Panc1 (cell line): ENCODE measurements at regions not wholly inside any gene's neighbourhood (a gene's known extent, or its start where the extent isn't known, plus 50 kb on each side); places are given as distances from the start of the nearest gene placed in this dataset.
"Not testable (repeated sequence)": the region's sequence is repeated elsewhere in the genome, so short reads cannot be mapped to it uniquely, and the experiment has no call there.

Experiments
- ATAC-seq: fragments of 200-7000 bp; cut with Tn5 transposase; 2 replicates; pipeline ENCODE4 v1.9.1; 2020; ENCODE audit warnings: mild to moderate bottlenecking, moderate library complexity
- BruUV-seq: library from RNA; stranded (reverse); fragments of 400-500 nt; replicated peaks from 2 replicates; lab custom pipeline; 2021; lab: Mats Ljungman, UMichigan
- CTCF ChIA-PET: fragments of 300-600 bp; sonication (Branson Sonifier 250); formaldehyde crosslinking; loops from one replicate; lab custom pipeline; 2022; ENCODE audit warnings: antibody characterized with exemption; lab: Charles Lee
- POLR2A ChIA-PET: fragments of 300-600 bp; sonication (Branson Sonifier 250); formaldehyde crosslinking; loops from one replicate; lab custom pipeline; 2022; ENCODE audit warnings: antibody characterized with exemption; lab: Charles Lee
- DNase-seq: peaks from one replicate; pipeline ENCODE4 v3.0.0-alpha.2; 2010; ENCODE audit warnings: low read depth, low spot score
- H3K27ac ChIP-seq: 2 replicates; pipeline ENCODE4 v1.5.1; 2011; ENCODE audit warnings: mild to moderate bottlenecking, low read length, inconsistent platforms
- H3K27me3 ChIP-seq: fragments of 200-500 bp; sonication (Bioruptor generic); 2 replicates; pipeline ENCODE4 v1.6.0; 2014; ENCODE audit warnings: low read length, inconsistent platforms; ENCODE audit not compliant: control insufficient read depth, insufficient read depth
- H3K36me3 ChIP-seq: fragments of 200-500 bp; sonication (Bioruptor generic); 2 replicates; pipeline ENCODE4 v1.5.1; 2014; ENCODE audit warnings: inconsistent platforms, mild to moderate bottlenecking, low read length, moderate library complexity; ENCODE audit not compliant: control insufficient read depth, insufficient read depth
- H3K4me1 ChIP-seq: 2 replicates; pipeline ENCODE4 v1.5.1; 2011; ENCODE audit warnings: inconsistent platforms, mild to moderate bottlenecking, low read length, moderate library complexity; ENCODE audit not compliant: control insufficient read depth, insufficient read depth
- H3K4me3 ChIP-seq, 2 experiments: 2 replicates each; pipeline ENCODE4 v1.5.1; 2011 to 2012; ENCODE audit warnings: low read depth in 2 of 2, low read length in 2 of 2, mild to moderate bottlenecking in 2 of 2, inconsistent platforms in 1 of 2, moderate library complexity in 1 of 2
- H3K9me3 ChIP-seq: fragments of 200-500 bp; sonication (Bioruptor generic); 2 replicates; pipeline ENCODE4 v1.5.1; 2014; ENCODE audit warnings: low read depth, mild to moderate bottlenecking, inconsistent platforms, low read length, moderate library complexity; ENCODE audit not compliant: control insufficient read depth, insufficient read depth
- POLR2AphosphoS5 ChIP-seq: IDR thresholded peaks from 2 replicates; pipeline ENCODE4 v1.6.1; 2012; ENCODE audit warnings: mild to moderate bottlenecking, low read depth, low read length, moderate library complexity
- SIN3A ChIP-seq: IDR thresholded peaks from 2 replicates; pipeline ENCODE4 v1.6.1; 2012; ENCODE audit warnings: low read depth, mild to moderate bottlenecking, low read length, moderate library complexity, borderline replicate concordance; ENCODE audit not compliant: insufficient read depth
- TCF7L2 ChIP-seq: IDR thresholded peaks from 2 replicates; pipeline ENCODE4 v1.6.1; 2011; ENCODE audit warnings: mild to moderate bottlenecking, low read depth, low read length, inconsistent platforms
- in situ Hi-C: cut with HindIII; loops from 2 replicates; pipeline ENCODE4 v1.10.0; 2016; ENCODE audit warnings: low sequenced_read_pairs, low pct_unique_long_range_greater_than_20kb
- intact Hi-C: fragments of 100-400 bp; cut with micrococcal nuclease; formaldehyde crosslinking; loops from one replicate; pipeline ENCODE4 v1.10.0; 2022; ENCODE audit not compliant: unreplicated experiment
- TF ChIP-seq, protein P1 (sequence below), 2 experiments: IDR thresholded peaks; 2 replicates each; pipeline ENCODE4 v1.6.1; 2011 to 2012; ENCODE audit warnings: low read depth in 2 of 2, control low read depth in 1 of 2, low read length in 1 of 2, mild to moderate bottlenecking in 1 of 2, moderate library complexity in 1 of 2; ENCODE audit not compliant: insufficient read depth in 1 of 2
- TF ChIP-seq, protein P2 (sequence below): fragments of 450-650 bp; IDR thresholded peaks from 2 replicates; pipeline ENCODE4 v1.5.1; 2017; ENCODE audit warnings: mild to moderate bottlenecking

DNA sequence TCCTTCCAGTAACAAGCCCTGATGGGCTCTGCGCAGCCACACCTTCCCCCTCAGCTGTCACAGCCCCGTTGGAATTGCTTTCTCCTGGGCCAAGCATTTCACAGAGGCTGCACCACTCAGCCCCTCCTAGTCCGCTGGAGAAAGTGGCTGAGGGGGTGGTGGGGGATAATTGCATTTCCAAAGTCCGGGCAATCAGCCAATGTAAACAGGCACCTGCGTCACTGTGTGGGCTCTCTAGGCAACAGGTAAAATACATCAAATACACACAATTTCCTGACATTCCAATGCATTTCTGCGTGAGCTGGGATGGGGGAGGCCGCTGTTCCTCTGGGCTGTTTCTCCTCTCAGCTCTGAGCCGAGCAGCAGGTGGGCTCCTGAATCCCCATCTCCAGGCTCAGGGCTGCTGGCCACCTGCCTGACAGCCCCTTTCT is 281.1 kb downstream of the ADGRD1 start:
- ATAC-seq, POLR2A ChIA-PET: not testable (repeated sequence)

DNA sequence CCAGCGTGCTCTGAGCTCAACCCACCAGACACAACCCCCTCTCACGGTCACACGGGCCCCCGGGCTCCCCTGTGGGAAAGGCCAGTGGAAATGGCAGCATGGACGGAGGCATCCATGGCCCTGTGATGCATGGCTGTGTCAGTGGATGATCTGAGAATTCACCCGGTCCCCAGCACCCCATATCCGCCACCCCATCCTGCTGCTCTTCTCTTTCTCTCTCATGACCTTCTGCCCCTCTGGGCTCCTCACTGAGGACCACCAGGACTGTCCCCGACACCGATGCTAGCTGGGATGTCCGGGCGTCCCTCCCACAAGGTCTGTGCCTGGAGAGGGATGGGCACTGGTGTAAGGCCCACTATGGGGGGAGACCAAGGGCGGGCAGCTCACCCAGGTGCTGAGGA is 282.2 kb downstream of the ADGRD1 start:
- Histone ChIP-seq H3K27ac (no peak overlapping the region), H3K4me3 (no peak overlapping the region), H3K27me3 (no peaks in the 10 kb centered on the region), H3K36me3 (no peaks in the 10 kb centered on the region), H3K9me3 (no peaks in the 10 kb centered on the region), H3K4me1 (no peaks in the 10 kb centered on the region)
- DNase-seq (no peak), ATAC-seq (no peak)
- CTCF ChIA-PET: no interaction called here
- in situ Hi-C loops (no loop called here), intact Hi-C loops (no loop called here)
- no TSS peak for BruUV-seq
- POLR2A ChIA-PET: no interaction called here
- TF ChIP-seq, protein P1, sequence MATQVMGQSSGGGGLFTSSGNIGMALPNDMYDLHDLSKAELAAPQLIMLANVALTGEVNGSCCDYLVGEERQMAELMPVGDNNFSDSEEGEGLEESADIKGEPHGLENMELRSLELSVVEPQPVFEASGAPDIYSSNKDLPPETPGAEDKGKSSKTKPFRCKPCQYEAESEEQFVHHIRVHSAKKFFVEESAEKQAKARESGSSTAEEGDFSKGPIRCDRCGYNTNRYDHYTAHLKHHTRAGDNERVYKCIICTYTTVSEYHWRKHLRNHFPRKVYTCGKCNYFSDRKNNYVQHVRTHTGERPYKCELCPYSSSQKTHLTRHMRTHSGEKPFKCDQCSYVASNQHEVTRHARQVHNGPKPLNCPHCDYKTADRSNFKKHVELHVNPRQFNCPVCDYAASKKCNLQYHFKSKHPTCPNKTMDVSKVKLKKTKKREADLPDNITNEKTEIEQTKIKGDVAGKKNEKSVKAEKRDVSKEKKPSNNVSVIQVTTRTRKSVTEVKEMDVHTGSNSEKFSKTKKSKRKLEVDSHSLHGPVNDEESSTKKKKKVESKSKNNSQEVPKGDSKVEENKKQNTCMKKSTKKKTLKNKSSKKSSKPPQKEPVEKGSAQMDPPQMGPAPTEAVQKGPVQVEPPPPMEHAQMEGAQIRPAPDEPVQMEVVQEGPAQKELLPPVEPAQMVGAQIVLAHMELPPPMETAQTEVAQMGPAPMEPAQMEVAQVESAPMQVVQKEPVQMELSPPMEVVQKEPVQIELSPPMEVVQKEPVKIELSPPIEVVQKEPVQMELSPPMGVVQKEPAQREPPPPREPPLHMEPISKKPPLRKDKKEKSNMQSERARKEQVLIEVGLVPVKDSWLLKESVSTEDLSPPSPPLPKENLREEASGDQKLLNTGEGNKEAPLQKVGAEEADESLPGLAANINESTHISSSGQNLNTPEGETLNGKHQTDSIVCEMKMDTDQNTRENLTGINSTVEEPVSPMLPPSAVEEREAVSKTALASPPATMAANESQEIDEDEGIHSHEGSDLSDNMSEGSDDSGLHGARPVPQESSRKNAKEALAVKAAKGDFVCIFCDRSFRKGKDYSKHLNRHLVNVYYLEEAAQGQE (IDR thresholded peaks at IDR 0.05; ENCODE audit: insufficient read depth in 1 of 2, low read depth in 2 of 2, low read length in 1 of 2): no peak
- TF ChIP-seq TCF7L2: no peak
- TF ChIP-seq, protein P2, sequence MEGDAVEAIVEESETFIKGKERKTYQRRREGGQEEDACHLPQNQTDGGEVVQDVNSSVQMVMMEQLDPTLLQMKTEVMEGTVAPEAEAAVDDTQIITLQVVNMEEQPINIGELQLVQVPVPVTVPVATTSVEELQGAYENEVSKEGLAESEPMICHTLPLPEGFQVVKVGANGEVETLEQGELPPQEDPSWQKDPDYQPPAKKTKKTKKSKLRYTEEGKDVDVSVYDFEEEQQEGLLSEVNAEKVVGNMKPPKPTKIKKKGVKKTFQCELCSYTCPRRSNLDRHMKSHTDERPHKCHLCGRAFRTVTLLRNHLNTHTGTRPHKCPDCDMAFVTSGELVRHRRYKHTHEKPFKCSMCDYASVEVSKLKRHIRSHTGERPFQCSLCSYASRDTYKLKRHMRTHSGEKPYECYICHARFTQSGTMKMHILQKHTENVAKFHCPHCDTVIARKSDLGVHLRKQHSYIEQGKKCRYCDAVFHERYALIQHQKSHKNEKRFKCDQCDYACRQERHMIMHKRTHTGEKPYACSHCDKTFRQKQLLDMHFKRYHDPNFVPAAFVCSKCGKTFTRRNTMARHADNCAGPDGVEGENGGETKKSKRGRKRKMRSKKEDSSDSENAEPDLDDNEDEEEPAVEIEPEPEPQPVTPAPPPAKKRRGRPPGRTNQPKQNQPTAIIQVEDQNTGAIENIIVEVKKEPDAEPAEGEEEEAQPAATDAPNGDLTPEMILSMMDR: no peak
- TF ChIP-seq SIN3A: no peak
- no peak for TF ChIP-seq POLR2AphosphoS5

More for the DNA sequence above, 281.1 kb downstream of the ADGRD1 start:
- DNase-seq, H3K9me3 ChIP-seq, CTCF ChIA-PET, BruUV-seq, H3K4me3 ChIP-seq, intact Hi-C loops, H3K4me1 ChIP-seq, H3K27me3 ChIP-seq, in situ Hi-C loops, H3K36me3 ChIP-seq, H3K27ac ChIP-seq: not testable (repeated sequence)

DNA sequence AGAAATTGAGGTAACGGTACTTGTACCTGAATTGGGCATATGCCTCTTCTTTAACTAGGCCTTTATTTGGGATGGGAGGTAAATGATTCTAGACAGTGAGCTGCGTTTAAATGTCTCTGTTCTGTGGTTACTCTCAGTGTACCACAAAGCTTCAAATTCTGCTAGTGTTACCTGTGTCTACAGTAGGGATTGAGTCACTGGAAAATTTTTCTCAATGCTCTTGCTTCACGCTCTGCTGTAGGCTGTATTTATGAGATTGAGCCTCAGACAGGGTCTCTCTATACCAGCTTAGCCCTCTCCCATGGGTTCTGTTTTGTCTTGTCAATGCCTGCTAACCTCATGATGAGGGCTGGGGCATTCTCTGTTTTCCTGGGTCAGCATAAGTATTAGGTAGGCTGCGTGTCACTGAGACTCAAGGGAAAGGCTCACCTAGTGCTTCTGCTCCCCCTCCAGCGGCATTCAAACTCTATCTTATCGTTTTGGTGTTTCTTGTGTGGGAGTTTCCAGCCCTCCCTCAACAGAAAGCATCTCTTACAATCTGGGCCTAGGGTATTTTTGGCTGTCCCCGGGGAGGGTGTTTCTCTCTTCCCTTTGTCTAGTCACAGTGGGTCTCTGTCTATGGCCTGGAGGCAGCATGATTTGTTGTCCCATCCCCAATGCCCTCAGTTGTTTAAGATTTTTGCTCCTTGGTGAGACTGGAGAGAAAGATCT is 285.8 kb downstream of the ADGRD1 start:
- ATAC-seq (no peak), DNase-seq (no peak)
- TF ChIP-seq, protein P1 (IDR thresholded peaks at IDR 0.05; ENCODE audit: insufficient read depth in 1 of 2, low read depth in 2 of 2, low read length in 1 of 2): no peak
- TF ChIP-seq TCF7L2 (no peak), POLR2AphosphoS5 (no peak), SIN3A (no peak)
- TF ChIP-seq, protein P2: no peak
- intact Hi-C loops (no loop called here), in situ Hi-C loops (no loop called here)
- H3K27me3 ChIP-seq: no peaks in the 10 kb centered on the region
- H3K9me3 ChIP-seq: no peaks in the 10 kb centered on the region
- H3K4me3 ChIP-seq: no peak overlapping the region
- no peaks in the 10 kb centered on the region for H3K4me1 ChIP-seq
- H3K27ac ChIP-seq: no peak overlapping the region
- H3K36me3 ChIP-seq: no peaks in the 10 kb centered on the region
- POLR2A ChIA-PET: no interaction called here
- CTCF ChIA-PET: no interaction called here
- BruUV-seq: no TSS peak
